NCI-H2081 (cell line): ENCODE measurements at regions not wholly inside any gene's neighbourhood (a gene's known extent, or its start where the extent isn't known, plus 50 kb on each side); places are given as distances from the start of the nearest gene placed in this dataset.
"Not testable (repeated sequence)": the region's sequence is repeated elsewhere in the genome, so short reads cannot be mapped to it uniquely, and the experiment has no call there.

Experiments used
- DNase-seq, 2 experiments: peaks; one replicate each; lab custom pipeline; 2025; lab: John Stamatoyannopoulos, UW

- not testable (repeated sequence) for DNase-seq
These were observed 182.3 kb upstream of the NECTIN3 start for GRCh38 chr3:110889376-110889699.

- no peak for DNase-seq
These were observed 177.0 kb upstream of the NECTIN3 start for GRCh38 chr3:110894574-110894973.

GRCh38 chr3:110895054-110895453, 176.6 kb upstream of the NECTIN3 start:
- no peak for DNase-seq

GRCh38 chr3:110897046-110897445, 174.6 kb upstream of the NECTIN3 start:
- DNase-seq, result no peak

GRCh38 chr3:110900576-110900975, 171.0 kb upstream of the NECTIN3 start:
- no peak for DNase-seq

GRCh38 chr3:110901536-110901935, 170.1 kb upstream of the NECTIN3 start:
- no peak for DNase-seq

GRCh38 chr3:110902453-110903085, 169.0 kb upstream of the NECTIN3 start:
- no peak for DNase-seq

GRCh38 chr3:110903771-110904519, 167.7 kb upstream of the NECTIN3 start:
- DNase-seq, result no peak

GRCh38 chr3:110904520-110904890, 167.1 kb upstream of the NECTIN3 start:
- DNase-seq, result no peak

- DNase-seq, result no peak
These were observed 166.5 kb upstream of the NECTIN3 start for GRCh38 chr3:110905121-110905520.

- DNase-seq, result no peak
These were observed 161.8 kb upstream of the NECTIN3 start for GRCh38 chr3:110909839-110910238.

- DNase-seq, result no peak
These were observed 161.2 kb upstream of the NECTIN3 start for GRCh38 chr3:110910346-110910955.

GRCh38 chr3:110918963-110919362, 152.7 kb upstream of the NECTIN3 start:
- DNase-seq, result no peak

- DNase-seq, result no peak
These were observed 145.8 kb upstream of the NECTIN3 start for GRCh38 chr3:110925798-110926197.

- DNase-seq, result peak in 1 of 2 experiments; percentile 26
These were observed 143.5 kb upstream of the NECTIN3 start for GRCh38 chr3:110928016-110928662.

- no peak for DNase-seq
These were observed 141.8 kb upstream of the NECTIN3 start for GRCh38 chr3:110929816-110930215.

- no peak for DNase-seq
These were observed 139.0 kb upstream of the NECTIN3 start for GRCh38 chr3:110932567-110932966.

GRCh38 chr3:110933821-110934426, 137.7 kb upstream of the NECTIN3 start:
- no peak for DNase-seq

GRCh38 chr3:110938629-110939028, 133.0 kb upstream of the NECTIN3 start:
- no peak for DNase-seq

GRCh38 chr3:110940055-110940454, 131.6 kb upstream of the NECTIN3 start:
- no peak for DNase-seq

- no peak for DNase-seq
These were observed 126.8 kb upstream of the NECTIN3 start for GRCh38 chr3:110944782-110945181.

GRCh38 chr3:110946810-110947209, 124.8 kb upstream of the NECTIN3 start:
- no peak for DNase-seq
